HG03521 (cell line): ENCODE measurements at regions not wholly inside any gene's neighbourhood (a gene's known extent, or its start where the extent isn't known, plus 50 kb on each side); places are given as distances from the start of the nearest gene placed in this dataset.

Experiments used
- ATAC-seq: cut with Tn5 transposase; IDR thresholded peaks from one replicate; pipeline ENCODE4 v1.9.1; 2021; ENCODE audit warnings: mild to moderate bottlenecking, moderate library complexity; ENCODE audit not compliant: unreplicated experiment

GRCh38 chr5:161134956-161135355 is 282.9 kb upstream of the ATP10B start:
- no peak for ATAC-seq

- no peak for ATAC-seq
Measured at GRCh38 chr5:161134083-161134482, 282.1 kb upstream of the ATP10B start.

- ATAC-seq, result no peak
Measured at GRCh38 chr5:161115941-161116340, 263.9 kb upstream of the ATP10B start.

GRCh38 chr5:161112371-161112770 is 260.4 kb upstream of the ATP10B start:
- no peak for ATAC-seq

- ATAC-seq, result no peak
Measured at GRCh38 chr5:161105525-161105924, 253.5 kb upstream of the ATP10B start.

GRCh38 chr5:161098516-161098915 is 246.5 kb upstream of the ATP10B start:
- ATAC-seq, result no peak

- no peak for ATAC-seq
Measured at GRCh38 chr5:161096581-161096980, 244.6 kb upstream of the ATP10B start.

- ATAC-seq, result no peak
Measured at GRCh38 chr5:161095953-161096352, 243.9 kb upstream of the ATP10B start.

GRCh38 chr5:161094411-161094810 is 242.4 kb upstream of the ATP10B start:
- ATAC-seq, result no peak

GRCh38 chr5:161093100-161093499 is 241.1 kb upstream of the ATP10B start:
- no peak for ATAC-seq

GRCh38 chr5:161089569-161089968 is 237.6 kb upstream of the ATP10B start:
- no peak for ATAC-seq

- ATAC-seq, result no peak
Measured at GRCh38 chr5:161086461-161086860, 234.4 kb upstream of the ATP10B start.

- ATAC-seq, result no peak
Measured at GRCh38 chr5:161085056-161085455, 233.0 kb upstream of the ATP10B start.

- no peak for ATAC-seq
Measured at GRCh38 chr5:161084115-161084514, 232.1 kb upstream of the ATP10B start.

GRCh38 chr5:161078793-161079192 is 226.8 kb upstream of the ATP10B start:
- ATAC-seq, result no peak

GRCh38 chr5:161077936-161078545 is 226.0 kb upstream of the ATP10B start:
- no peak for ATAC-seq

GRCh38 chr5:161077496-161077895 is 225.5 kb upstream of the ATP10B start:
- ATAC-seq, result no peak

GRCh38 chr5:161064781-161065180 is 212.8 kb upstream of the ATP10B start:
- ATAC-seq, result no peak

GRCh38 chr5:161064297-161064696 is 212.3 kb upstream of the ATP10B start:
- ATAC-seq, result no peak

- no peak for ATAC-seq
Measured at GRCh38 chr5:161058781-161059180, 206.8 kb upstream of the ATP10B start.

- no peak for ATAC-seq
Measured at GRCh38 chr5:161051920-161052500, 200.0 kb upstream of the ATP10B start.

- ATAC-seq, result no peak
Measured at GRCh38 chr5:161047024-161047423, 195.0 kb upstream of the ATP10B start.

GRCh38 chr5:161042862-161043261 is 190.9 kb upstream of the ATP10B start:
- no peak for ATAC-seq
